Neural progenitor cell (in vitro differentiated cells): ENCODE measurements at regions not wholly inside any gene's neighbourhood (a gene's known extent, or its start where the extent isn't known, plus 50 kb on each side); places are given as distances from the start of the nearest gene placed in this dataset.

ENCODE experiments used
- DNase-seq: peaks from one replicate; pipeline ENCODE4 v3.0.0-alpha.2; 2016; ENCODE audit warnings: low spot score
- H2AFZ ChIP-seq: fragments of 200-600 bp; sonication (generic); replicated peaks from 2 replicates; pipeline ENCODE4 v1.6.1; 2016; ENCODE audit warnings: antibody characterized with exemption
- H3F3A ChIP-seq: fragments of 200-600 bp; sonication (generic); 2 replicates; pipeline ENCODE4 v1.6.1; 2016; ENCODE audit warnings: antibody characterized with exemption, low read depth
- H3K27ac ChIP-seq: fragments of 200-600 bp; sonication (generic); 2 replicates; pipeline ENCODE4 v1.5.1; 2016; ENCODE audit warnings: mild to moderate bottlenecking
- H3K27me3 ChIP-seq: fragments of 200-600 bp; sonication (generic); 2 replicates; pipeline ENCODE4 v1.6.1; 2016; ENCODE audit warnings: mild to moderate bottlenecking, moderate library complexity
- H3K36me3 ChIP-seq: fragments of 200-600 bp; sonication (generic); 2 replicates; pipeline ENCODE4 v1.5.1; 2016
- H3K4me1 ChIP-seq: fragments of 200-600 bp; sonication (generic); 2 replicates; pipeline ENCODE4 v1.6.1; 2016; ENCODE audit warnings: mixed run types
- H3K4me2 ChIP-seq: fragments of 200-600 bp; sonication (generic); 2 replicates; pipeline ENCODE4 v1.6.1; 2016
- H3K4me3 ChIP-seq: fragments of 200-600 bp; sonication (generic); 2 replicates; pipeline ENCODE4 v1.5.1; 2016
- H3K79me2 ChIP-seq: fragments of 200-600 bp; sonication (generic); 2 replicates; pipeline ENCODE4 v1.6.1; 2016; ENCODE audit warnings: low read depth
- H3K9ac ChIP-seq: fragments of 200-600 bp; sonication (generic); 2 replicates; pipeline ENCODE4 v1.6.1; 2016
- H3K9me3 ChIP-seq: fragments of 200-600 bp; sonication (generic); 2 replicates; pipeline ENCODE4 v1.5.1; 2016; ENCODE audit warnings: low read depth
- H4K20me1 ChIP-seq: fragments of 200-600 bp; sonication (generic); 2 replicates; pipeline ENCODE4 v1.6.1; 2016; ENCODE audit warnings: low read depth
- H3K27ac Mint-ChIP-seq: 3 replicates; pipeline ENCODE4 v1.8.0; 2021; ENCODE audit warnings: mixed read lengths
- H3K27me3 Mint-ChIP-seq: 2 replicates; pipeline ENCODE4 v1.8.0; 2022; ENCODE audit warnings: low read depth, mild to moderate bottlenecking, inconsistent platforms, moderate library complexity, mixed read lengths; ENCODE audit not compliant: insufficient read depth
- H3K36me3 Mint-ChIP-seq: 3 replicates; pipeline ENCODE4 v1.8.0; 2021; ENCODE audit warnings: mixed read lengths
- H3K4me1 Mint-ChIP-seq: 3 replicates; pipeline ENCODE4 v1.8.0; 2021; ENCODE audit warnings: mixed read lengths
- H3K4me3 Mint-ChIP-seq: 3 replicates; pipeline ENCODE4 v1.8.0; 2021; ENCODE audit warnings: mild to moderate bottlenecking, moderate library complexity, mixed read lengths
- H3K9me3 Mint-ChIP-seq: 3 replicates; pipeline ENCODE4 v1.8.0; 2020; ENCODE audit warnings: mixed read lengths
- EZH2 ChIP-seq: fragments of 200-600 bp; sonication (generic); IDR thresholded peaks from 2 replicates; pipeline ENCODE4 v1.6.1; 2017; ENCODE audit warnings: antibody characterized with exemption, mild to moderate bottlenecking, moderate library complexity
- EZH2phosphoT487 ChIP-seq: fragments of 200-600 bp; sonication (generic); IDR thresholded peaks from 2 replicates; pipeline ENCODE4 v1.6.1; 2017; ENCODE audit warnings: antibody characterized with exemption
- TF ChIP-seq, protein P1 (sequence below): fragments of 200-600 bp; sonication (generic); IDR thresholded peaks from 2 replicates; pipeline ENCODE4 v1.5.1; 2017; ENCODE audit warnings: antibody characterized with exemption, mild to moderate bottlenecking

DNA sequence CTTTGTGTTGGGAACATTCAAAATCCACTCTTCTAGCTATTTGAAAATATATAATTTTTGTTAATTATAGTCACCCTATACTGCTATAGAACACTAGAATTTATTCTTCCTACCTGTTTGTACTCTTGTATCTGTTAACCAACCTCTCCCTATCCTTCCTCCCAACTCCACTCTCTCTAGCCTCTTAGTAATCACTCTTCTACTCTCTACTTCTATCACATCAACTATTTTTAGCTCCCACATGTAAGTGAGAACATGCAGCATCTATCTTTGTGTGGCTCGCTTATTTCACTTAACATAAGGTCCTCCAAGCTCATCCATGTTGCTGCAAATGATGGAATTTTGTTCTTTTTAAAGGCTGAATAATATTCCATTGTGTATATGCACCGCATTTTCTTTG is 537.3 kb downstream of the MID1IP1 start:
- Mint-ChIP-seq H3K27ac (no peak overlapping the region), H3K9me3 (peaks cover 3% of the 10 kb centered on the region)
- no peak overlapping the region for H3K4me3 ChIP-seq

DNA sequence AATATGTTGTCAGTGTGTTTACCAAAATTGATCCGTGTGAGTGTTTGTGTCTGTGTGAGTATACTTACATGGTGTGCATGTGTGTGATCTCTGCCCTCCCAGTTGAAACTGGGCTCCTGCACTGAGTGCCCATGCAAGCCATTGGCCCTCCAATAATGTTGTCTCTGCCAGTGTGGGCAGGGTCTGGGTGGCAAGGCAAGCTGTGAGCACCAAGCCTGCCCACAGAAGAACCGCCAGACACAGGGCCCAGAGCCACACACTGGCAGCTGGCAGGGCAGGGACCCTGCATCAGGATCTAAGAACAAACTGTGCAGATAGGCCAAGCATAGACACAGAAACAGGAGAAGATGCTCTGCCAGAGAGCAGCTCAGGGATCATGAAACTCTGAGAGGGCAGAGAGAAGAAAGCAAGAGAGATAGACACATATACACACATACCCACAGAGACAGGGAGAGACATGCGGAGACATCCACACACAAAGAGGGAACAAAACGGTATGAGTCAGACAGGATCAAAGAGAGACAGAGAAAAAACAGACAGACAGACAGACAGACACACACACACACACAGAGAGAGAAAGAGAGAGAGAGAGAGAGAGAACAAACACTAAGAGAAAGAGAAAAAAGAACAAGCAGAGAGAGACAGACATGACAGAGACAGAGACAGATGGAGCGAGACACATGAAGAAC is 555.0 kb downstream of the MID1IP1 start:
- H3F3A ChIP-seq, result no peaks in the 10 kb centered on the region
- Mint-ChIP-seq H3K27ac (no peak overlapping the region), H3K36me3 (no peaks in the 10 kb centered on the region), H3K9me3 (no peaks in the 10 kb centered on the region), H3K4me3 (no peak overlapping the region), H3K27me3 (peaks cover 8% of the 10 kb centered on the region), H3K4me1 (no peaks in the 10 kb centered on the region)
- TF ChIP-seq, protein P1, sequence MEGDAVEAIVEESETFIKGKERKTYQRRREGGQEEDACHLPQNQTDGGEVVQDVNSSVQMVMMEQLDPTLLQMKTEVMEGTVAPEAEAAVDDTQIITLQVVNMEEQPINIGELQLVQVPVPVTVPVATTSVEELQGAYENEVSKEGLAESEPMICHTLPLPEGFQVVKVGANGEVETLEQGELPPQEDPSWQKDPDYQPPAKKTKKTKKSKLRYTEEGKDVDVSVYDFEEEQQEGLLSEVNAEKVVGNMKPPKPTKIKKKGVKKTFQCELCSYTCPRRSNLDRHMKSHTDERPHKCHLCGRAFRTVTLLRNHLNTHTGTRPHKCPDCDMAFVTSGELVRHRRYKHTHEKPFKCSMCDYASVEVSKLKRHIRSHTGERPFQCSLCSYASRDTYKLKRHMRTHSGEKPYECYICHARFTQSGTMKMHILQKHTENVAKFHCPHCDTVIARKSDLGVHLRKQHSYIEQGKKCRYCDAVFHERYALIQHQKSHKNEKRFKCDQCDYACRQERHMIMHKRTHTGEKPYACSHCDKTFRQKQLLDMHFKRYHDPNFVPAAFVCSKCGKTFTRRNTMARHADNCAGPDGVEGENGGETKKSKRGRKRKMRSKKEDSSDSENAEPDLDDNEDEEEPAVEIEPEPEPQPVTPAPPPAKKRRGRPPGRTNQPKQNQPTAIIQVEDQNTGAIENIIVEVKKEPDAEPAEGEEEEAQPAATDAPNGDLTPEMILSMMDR, result no peak
- TF ChIP-seq EZH2, result no peak
- TF ChIP-seq EZH2phosphoT487, result no peak
- no peaks in the 10 kb centered on the region for H3K36me3 ChIP-seq
- no peak for DNase-seq
- no peaks in the 10 kb centered on the region for H4K20me1 ChIP-seq
- H3K27me3 ChIP-seq, result no peaks in the 10 kb centered on the region
- H3K79me2 ChIP-seq, result no peaks in the 10 kb centered on the region
- no peaks in the 10 kb centered on the region for H3K4me1 ChIP-seq
- no peak overlapping the region for H3K9ac ChIP-seq
- H3K27ac ChIP-seq, result no peak overlapping the region
- H2AFZ ChIP-seq, result no peak overlapping the region
- H3K4me3 ChIP-seq, result no peak overlapping the region
- H3K4me2 ChIP-seq, result no peak overlapping the region
- no peaks in the 10 kb centered on the region for H3K9me3 ChIP-seq

More for the DNA sequence above, 537.3 kb downstream of the MID1IP1 start:
- Histone ChIP-seq H3K9ac (no peak overlapping the region), H4K20me1 (no peaks in the 10 kb centered on the region), H2AFZ (no peak overlapping the region), H3K9me3 (no peaks in the 10 kb centered on the region), H3K4me1 (no peaks in the 10 kb centered on the region), H3K79me2 (no peaks in the 10 kb centered on the region), H3K27me3 (no peaks in the 10 kb centered on the region), H3K36me3 (no peaks in the 10 kb centered on the region), H3K27ac (no peak overlapping the region), H3K4me2 (no peak overlapping the region), H3F3A (no peaks in the 10 kb centered on the region)
- H3K4me1 Mint-ChIP-seq, result peaks cover 9% of the 10 kb centered on the region
- H3K27me3 Mint-ChIP-seq, result peaks cover 5% of the 10 kb centered on the region
- H3K4me3 Mint-ChIP-seq, result no peak overlapping the region
- no peak for DNase-seq
- H3K36me3 Mint-ChIP-seq, result no peaks in the 10 kb centered on the region
- no peak for TF ChIP-seq EZH2phosphoT487
- TF ChIP-seq, protein P1, result no peak
- no peak for TF ChIP-seq EZH2

DNA sequence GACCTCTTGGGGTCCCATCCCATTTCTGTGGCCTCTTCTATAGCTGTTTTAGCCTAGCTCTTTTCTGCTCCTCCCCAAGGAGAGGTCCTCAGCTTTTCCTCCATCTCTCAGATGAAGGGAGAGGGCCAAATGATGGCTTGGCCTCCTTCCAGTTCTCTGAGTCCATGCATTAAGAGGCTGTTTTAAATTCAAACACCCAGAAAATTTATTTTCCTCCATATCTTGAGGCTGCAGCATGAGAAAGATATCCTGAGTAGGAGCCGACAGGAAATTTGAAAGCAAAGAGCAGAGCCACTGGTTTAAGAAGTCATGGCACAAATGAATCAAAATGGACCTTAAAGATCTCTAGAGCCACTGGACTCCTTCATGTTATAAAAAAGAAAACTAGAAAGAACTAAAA is 558.8 kb downstream of the MID1IP1 start:
- Mint-ChIP-seq H3K9me3 (peaks cover 3% of the 10 kb centered on the region), H3K27me3 (peaks cover 9% of the 10 kb centered on the region), H3K4me1 (no peaks in the 10 kb centered on the region), H3K36me3 (no peaks in the 10 kb centered on the region), H3K27ac (no peak overlapping the region), H3K4me3 (no peak overlapping the region)
- Histone ChIP-seq H3K27ac (no peak overlapping the region), H2AFZ (no peak overlapping the region), H4K20me1 (no peaks in the 10 kb centered on the region), H3K4me1 (no peaks in the 10 kb centered on the region), H3K36me3 (no peaks in the 10 kb centered on the region), H3K27me3 (no peaks in the 10 kb centered on the region), H3K4me3 (no peak overlapping the region), H3K4me2 (no peak overlapping the region), H3K9ac (no peak overlapping the region), H3F3A (no peaks in the 10 kb centered on the region), H3K79me2 (no peaks in the 10 kb centered on the region), H3K9me3 (no peaks in the 10 kb centered on the region)
- TF ChIP-seq, protein P1, result no peak
- TF ChIP-seq EZH2phosphoT487, result no peak
- TF ChIP-seq EZH2, result no peak
- DNase-seq, result no peak
